Endothelial cell of umbilical vein (primary cell): ENCODE measurements at regions not wholly inside any gene's neighbourhood (a gene's known extent, or its start where the extent isn't known, plus 50 kb on each side); places are given as distances from the start of the nearest gene placed in this dataset.

Experiments
- BruUV-seq: library from RNA; stranded (reverse); fragments of 400-500 nt; replicated peaks from 2 replicates; lab custom pipeline; 2021; lab: Mats Ljungman, UMichigan
- CTCF ChIA-PET: fragments of 300-600, 350-600 bp; sonication (Branson Sonifier 250); formaldehyde crosslinking; loops from one replicate; lab custom pipeline; 2021; ENCODE audit warnings: antibody characterized with exemption, inconsistent platforms; lab: Charles Lee
- POLR2A ChIA-PET: fragments of 300-600, 350-600 bp; sonication (Branson Sonifier 250); formaldehyde crosslinking; loops from one replicate; lab custom pipeline; 2021; ENCODE audit warnings: antibody characterized with exemption, inconsistent platforms; lab: Charles Lee
- DNase-seq: peaks from one replicate; pipeline ENCODE4 v3.0.0-alpha.2; 2011; ENCODE audit warnings: low read depth, low spot score
- FAIRE-seq: peaks from 2 replicates; lab custom pipeline; 2011; peaks lifted over from hg19 to GRCh38; lab: Jason Lieb, UNC
- H2AFZ ChIP-seq: 2 replicates; pipeline ENCODE4 v1.6.0; 2012; ENCODE audit warnings: low read depth, low read length, control low read depth, inconsistent platforms
- H3K27ac ChIP-seq: 2 replicates; pipeline ENCODE4 v1.5.1; 2011; ENCODE audit warnings: low read depth, mild to moderate bottlenecking, control low read depth, low read length, moderate library complexity; ENCODE audit not compliant: insufficient read depth
- H3K27me3 ChIP-seq, 2 experiments: 2 replicates each; pipeline versions ENCODE4 v1.6.0 to v1.6.1; 2011; ENCODE audit warnings: low read length in 2 of 2, mixed read lengths in 1 of 2; ENCODE audit not compliant: control insufficient read depth in 2 of 2, insufficient read depth in 2 of 2
- H3K36me3 ChIP-seq, 2 experiments: 2 replicates in 1 of 2; 3 replicates in 1 of 2; pipeline ENCODE4 v1.5.1; 2011; ENCODE audit warnings: low read length in 2 of 2, mild to moderate bottlenecking in 1 of 2, moderate library complexity in 1 of 2; ENCODE audit not compliant: control insufficient read depth in 2 of 2, insufficient read depth in 2 of 2; ENCODE audit errors: extremely low read depth in 1 of 2
- H3K4me1 ChIP-seq: 3 replicates; pipeline ENCODE4 v1.5.1; 2011; ENCODE audit warnings: mild to moderate bottlenecking, low read length; ENCODE audit not compliant: control insufficient read depth, insufficient read depth; ENCODE audit errors: extremely low read depth
- H3K4me2 ChIP-seq: 2 replicates; pipeline ENCODE4 v1.6.1; 2011; ENCODE audit warnings: low read length, control low read depth, mixed read lengths; ENCODE audit not compliant: insufficient read depth
- H3K4me3 ChIP-seq, 3 experiments: fragments of 200-600 bp in 1 of 3; sonication (generic), shearing (Covaris generic) in 1 of 3; replicated peaks in 1 of 3; 2 replicates each; pipeline ENCODE4 v1.5.1; 2011 to 2016; ENCODE audit warnings: control low read depth in 3 of 3, low read length in 3 of 3, mild to moderate bottlenecking in 2 of 3, inconsistent platforms in 1 of 3, low read depth in 1 of 3, moderate library complexity in 1 of 3; ENCODE audit not compliant: insufficient read depth in 1 of 3
- H3K79me2 ChIP-seq: 2 replicates; pipeline ENCODE4 v1.6.0; 2012; ENCODE audit warnings: low read length, inconsistent platforms; ENCODE audit not compliant: control insufficient read depth, insufficient read depth
- H3K9ac ChIP-seq: replicated peaks from 2 replicates; pipeline ENCODE3; 2011; ENCODE audit warnings: low read length, control low read depth; ENCODE audit not compliant: insufficient read depth; ENCODE audit errors: extremely low read depth
- H3K9me1 ChIP-seq: replicated peaks from 3 replicates; pipeline ENCODE4 v1.6.0; 2011; ENCODE audit warnings: mild to moderate bottlenecking, low read length; ENCODE audit not compliant: control insufficient read depth, insufficient read depth; ENCODE audit errors: extremely low read depth
- H3K9me3 ChIP-seq: replicated peaks from 2 replicates; pipeline ENCODE4 v1.5.1; 2012; ENCODE audit warnings: low read length, inconsistent platforms; ENCODE audit not compliant: control insufficient read depth, insufficient read depth
- H4K20me1 ChIP-seq: replicated peaks from 2 replicates; pipeline ENCODE3; 2011; ENCODE audit warnings: mild to moderate bottlenecking, low read length; ENCODE audit not compliant: control insufficient read depth, insufficient read depth; ENCODE audit errors: extremely low read depth
- EZH2 ChIP-seq: IDR thresholded peaks from 2 replicates; pipeline ENCODE4 v1.6.1; 2012; ENCODE audit warnings: borderline replicate concordance, low read depth, mild to moderate bottlenecking, moderate library complexity, low read length, inconsistent platforms; ENCODE audit not compliant: severe bottlenecking
- FOS ChIP-seq: IDR thresholded peaks from 2 replicates; pipeline ENCODE4 v1.6.1; 2011; ENCODE audit warnings: mild to moderate bottlenecking, low read length, moderate library complexity, borderline replicate concordance; ENCODE audit not compliant: insufficient read depth
- GATA2 ChIP-seq: IDR thresholded peaks from 2 replicates; pipeline ENCODE4 v1.7.0; 2011; ENCODE audit warnings: low read depth, mild to moderate bottlenecking, moderate library complexity, mixed read lengths, low read length; ENCODE audit not compliant: insufficient read length, insufficient read depth
- JUN ChIP-seq: IDR thresholded peaks from 2 replicates; pipeline ENCODE4 v1.6.1; 2011; ENCODE audit warnings: borderline replicate concordance, low read depth; ENCODE audit not compliant: insufficient read length, insufficient read depth
- MYC ChIP-seq: IDR thresholded peaks from one replicate; pipeline ENCODE4 v1.6.1; 2011; ENCODE audit warnings: mild to moderate bottlenecking, low read depth, low read length
- POLR2A ChIP-seq: IDR thresholded peaks from 2 replicates; pipeline ENCODE4 v1.6.1; 2012; ENCODE audit warnings: low read depth, mild to moderate bottlenecking, control low read depth, low read length
- POLR2AphosphoS5 ChIP-seq: IDR thresholded peaks from 2 replicates; pipeline ENCODE4 v1.6.1; 2012; ENCODE audit warnings: low read depth, mild to moderate bottlenecking, control low read depth, low read length, moderate library complexity; ENCODE audit not compliant: insufficient read depth
- dilution Hi-C: fragments of 300-500 bp; cut with MboI; formaldehyde crosslinking; loops from one replicate; pipeline ENCODE4 v1.15.0; 2019; ENCODE audit warnings: low sequenced_read_pairs; ENCODE audit not compliant: extremely low pct_ligation_motif_present
- intact Hi-C: fragments of 100-400 bp; cut with micrococcal nuclease; formaldehyde crosslinking; loops from one replicate; pipeline ENCODE4 v1.10.0; 2022
- TF ChIP-seq, protein P1 (sequence below): IDR thresholded peaks from 2 replicates; pipeline ENCODE4 v1.6.1; 2011; ENCODE audit not compliant: insufficient read depth, insufficient read length
- TF ChIP-seq, protein P2 (sequence below), 2 donors: IDR thresholded peaks; 1 replicate in 1 of 2; 2 replicates in 1 of 2; pipeline ENCODE4 v1.5.1; 2011; ENCODE audit warnings: low read length in 2 of 2, mild to moderate bottlenecking in 2 of 2, moderate library complexity in 2 of 2, control low read depth in 1 of 2, inconsistent platforms in 1 of 2, low read depth in 1 of 2; ENCODE audit not compliant: insufficient read depth in 1 of 2; ENCODE audit errors: extremely low read depth in 1 of 2

DNA sequence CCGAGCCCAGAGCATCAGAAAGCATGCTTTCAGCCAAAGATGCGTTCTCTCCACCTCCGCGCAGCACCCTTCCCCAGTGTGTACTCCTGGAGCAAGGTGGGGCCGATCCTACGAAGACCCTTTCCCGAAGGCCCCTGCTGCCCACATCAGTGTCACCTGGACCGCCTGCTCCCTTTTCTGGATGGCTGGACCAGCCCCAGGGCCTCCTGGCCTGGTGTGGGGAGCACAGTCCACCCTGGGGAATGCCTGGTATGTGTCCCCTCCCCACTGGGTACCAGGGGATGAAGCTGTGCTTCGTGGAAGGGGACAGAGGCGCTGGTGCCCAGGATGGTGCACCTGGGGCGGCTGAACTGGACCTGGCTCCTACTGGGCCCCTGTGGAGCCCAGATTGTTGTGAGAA, 173.8 kb downstream of the SEC14L1 start:
- intact Hi-C loops (no loop called here), dilution Hi-C loops (no loop called here)
- no peaks in the 10 kb centered on the region for H3K27me3 ChIP-seq
- no peak overlapping the region for H3K27ac ChIP-seq
- H3K4me2 ChIP-seq: no peak overlapping the region
- DNase-seq (no peak), FAIRE-seq (no peak)
- POLR2A ChIA-PET: no interaction called here
- H3K9me3 ChIP-seq: no peaks in the 10 kb centered on the region
- no TSS peak for BruUV-seq
- no peaks in the 10 kb centered on the region for H3K9me1 ChIP-seq
- no peaks in the 10 kb centered on the region for H3K79me2 ChIP-seq
- TF ChIP-seq, protein P1, sequence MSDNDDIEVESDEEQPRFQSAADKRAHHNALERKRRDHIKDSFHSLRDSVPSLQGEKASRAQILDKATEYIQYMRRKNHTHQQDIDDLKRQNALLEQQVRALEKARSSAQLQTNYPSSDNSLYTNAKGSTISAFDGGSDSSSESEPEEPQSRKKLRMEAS: no peak
- no peak for TF ChIP-seq POLR2A
- TF ChIP-seq, protein P2, sequence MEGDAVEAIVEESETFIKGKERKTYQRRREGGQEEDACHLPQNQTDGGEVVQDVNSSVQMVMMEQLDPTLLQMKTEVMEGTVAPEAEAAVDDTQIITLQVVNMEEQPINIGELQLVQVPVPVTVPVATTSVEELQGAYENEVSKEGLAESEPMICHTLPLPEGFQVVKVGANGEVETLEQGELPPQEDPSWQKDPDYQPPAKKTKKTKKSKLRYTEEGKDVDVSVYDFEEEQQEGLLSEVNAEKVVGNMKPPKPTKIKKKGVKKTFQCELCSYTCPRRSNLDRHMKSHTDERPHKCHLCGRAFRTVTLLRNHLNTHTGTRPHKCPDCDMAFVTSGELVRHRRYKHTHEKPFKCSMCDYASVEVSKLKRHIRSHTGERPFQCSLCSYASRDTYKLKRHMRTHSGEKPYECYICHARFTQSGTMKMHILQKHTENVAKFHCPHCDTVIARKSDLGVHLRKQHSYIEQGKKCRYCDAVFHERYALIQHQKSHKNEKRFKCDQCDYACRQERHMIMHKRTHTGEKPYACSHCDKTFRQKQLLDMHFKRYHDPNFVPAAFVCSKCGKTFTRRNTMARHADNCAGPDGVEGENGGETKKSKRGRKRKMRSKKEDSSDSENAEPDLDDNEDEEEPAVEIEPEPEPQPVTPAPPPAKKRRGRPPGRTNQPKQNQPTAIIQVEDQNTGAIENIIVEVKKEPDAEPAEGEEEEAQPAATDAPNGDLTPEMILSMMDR (IDR thresholded peaks at IDR 0.05; ENCODE audit: extremely low read depth in 1 of 2, insufficient read depth in 1 of 2, low read depth in 1 of 2, low read length in 2 of 2): no peak
- TF ChIP-seq POLR2AphosphoS5: no peak
- no peak for TF ChIP-seq JUN
- TF ChIP-seq EZH2: no peak
- TF ChIP-seq MYC: no peak
- no peak for TF ChIP-seq GATA2
- TF ChIP-seq FOS: no peak
- H3K36me3 ChIP-seq: no peaks in the 10 kb centered on the region
- no peaks in the 10 kb centered on the region for H4K20me1 ChIP-seq
- CTCF ChIA-PET: interaction anchor here (0.6 kb wide), 2 partner anchors 9 to 47 kb away, joined by 3 to 4 read pairs; no protein-coding TSS in a partner anchor
- no peak overlapping the region for H3K9ac ChIP-seq
- no peak overlapping the region for H2AFZ ChIP-seq
- no peak overlapping the region for H3K4me3 ChIP-seq
- peaks cover 19% of the 10 kb centered on the region for H3K4me1 ChIP-seq
